Stimulated activated CD8-positive, alpha-beta memory T cell treated with anti-CD3 and anti-CD28 coated beads, Interleukin-7, amount 100 ng/mL, for 4 hours (primary cell): ENCODE measurements at regions not wholly inside any gene's neighbourhood (a gene's known extent, or its start where the extent isn't known, plus 50 kb on each side); places are given as distances from the start of the nearest gene placed in this dataset.
"Not testable (repeated sequence)": the region's sequence is repeated elsewhere in the genome, so short reads cannot be mapped to it uniquely, and the experiment has no call there.

Experiments used
- DNase-seq, 2 donors: peaks; one replicate each; pipeline ENCODE4 v3.0.0-alpha.2; 2020; ENCODE audit warnings: low read depth in 2 of 2

GRCh38 chrX:750263-750662 is 119.7 kb downstream of the SHOX start:
- no peak for DNase-seq

- no peak for DNase-seq
Observed at GRCh38 chrX:747176-747575, 116.6 kb downstream of the SHOX start.

- DNase-seq = no peak
Observed at GRCh38 chrX:739611-740010, 109.0 kb downstream of the SHOX start.

GRCh38 chrX:737021-737420 is 106.4 kb downstream of the SHOX start:
- DNase-seq = not testable (repeated sequence)

GRCh38 chrX:734362-734761 is 103.8 kb downstream of the SHOX start:
- no peak for DNase-seq

- DNase-seq = no peak
Observed at GRCh38 chrX:733961-734360, 103.4 kb downstream of the SHOX start.

- no peak for DNase-seq
Observed at GRCh38 chrX:729583-730409, 99.2 kb downstream of the SHOX start.

- not testable (repeated sequence) for DNase-seq
Observed at GRCh38 chrX:729101-729500, 98.5 kb downstream of the SHOX start.

GRCh38 chrX:728639-729038 is 98.0 kb downstream of the SHOX start:
- DNase-seq = not testable (repeated sequence)

GRCh38 chrX:727738-728621 is 97.4 kb downstream of the SHOX start:
- DNase-seq = no peak

GRCh38 chrX:725971-726370 is 95.4 kb downstream of the SHOX start:
- DNase-seq = no peak

- DNase-seq = no peak
Observed at GRCh38 chrX:724256-724655, 93.7 kb downstream of the SHOX start.

GRCh38 chrX:723781-724180 is 93.2 kb downstream of the SHOX start:
- no peak for DNase-seq

GRCh38 chrX:721354-721753 is 90.8 kb downstream of the SHOX start:
- no peak for DNase-seq

GRCh38 chrX:720825-721224 is 90.2 kb downstream of the SHOX start:
- no peak for DNase-seq

GRCh38 chrX:720250-720649 is 89.7 kb downstream of the SHOX start:
- no peak for DNase-seq

- no peak for DNase-seq
Observed at GRCh38 chrX:716136-716535, 85.5 kb downstream of the SHOX start.

- DNase-seq = no peak
Observed at GRCh38 chrX:714131-714530, 83.5 kb downstream of the SHOX start.
